WTC11 (cell line): ENCODE measurements at regions not wholly inside any gene's neighbourhood (a gene's known extent, or its start where the extent isn't known, plus 50 kb on each side); places are given as distances from the start of the nearest gene placed in this dataset.

ENCODE experiments used
- ATAC-seq: fragments of 200-7000 bp; cut with Tn5 transposase; 2 replicates; pipeline ENCODE4 v1.10.0; 2021; ENCODE audit warnings: mild to moderate bottlenecking, moderate library complexity
- CTCF ChIA-PET: fragments of 300-600 bp; sonication (Branson Sonifier 250); formaldehyde crosslinking; loops from one replicate; lab custom pipeline; 2021; ENCODE audit warnings: antibody characterized with exemption; lab: Charles Lee
- POLR2A ChIA-PET: fragments of 350-600 bp; sonication (Branson Sonifier 250); formaldehyde crosslinking; loops from one replicate; lab custom pipeline; 2021; ENCODE audit warnings: antibody characterized with exemption; lab: Charles Lee
- DNase-seq: peaks from one replicate; pipeline ENCODE4 v3.0.0; 2021; ENCODE audit warnings: low spot score
- H3K27ac Mint-ChIP-seq: 2 replicates; pipeline ENCODE4 v1.8.0; 2021; ENCODE audit warnings: mixed read lengths
- H3K27me3 Mint-ChIP-seq: 2 replicates; pipeline ENCODE4 v1.8.0; 2021; ENCODE audit warnings: low read depth, mild to moderate bottlenecking, moderate library complexity, mixed read lengths
- H3K36me3 Mint-ChIP-seq: 2 replicates; pipeline ENCODE4 v1.8.0; 2021; ENCODE audit warnings: mixed read lengths
- H3K4me1 Mint-ChIP-seq: 2 replicates; pipeline ENCODE4 v1.8.0; 2022; ENCODE audit warnings: mixed read lengths
- H3K4me3 Mint-ChIP-seq: 2 replicates; pipeline ENCODE4 v1.8.0; 2021; ENCODE audit warnings: mild to moderate bottlenecking, moderate library complexity, mixed read lengths
- H3K9me3 Mint-ChIP-seq: 2 replicates; pipeline ENCODE4 v1.8.0; 2021; ENCODE audit warnings: mixed read lengths
- ATF2 ChIP-seq: sonication (generic); formaldehyde crosslinking; IDR thresholded peaks from 2 replicates; pipeline ENCODE4 v1.8.1; 2022; ENCODE audit warnings: low read depth, missing genetic modification reagents, borderline replicate concordance
- CDX4 ChIP-seq: fragments of 250-450 bp; sonication (Bioruptor Pico); IDR thresholded peaks from 2 replicates; pipeline ENCODE4 v1.9.0; 2021; ENCODE audit warnings: moderate library complexity, mild to moderate bottlenecking, inconsistent platforms, borderline replicate concordance
- CREB1 ChIP-seq: sonication (generic); formaldehyde crosslinking; IDR thresholded peaks from 2 replicates; pipeline ENCODE4 v1.8.0; 2023; ENCODE audit warnings: mild to moderate bottlenecking, missing genetic modification reagents
- E2F1 ChIP-seq: sonication (generic); formaldehyde crosslinking; IDR thresholded peaks from 2 replicates; pipeline ENCODE4 v1.8.0; 2022; ENCODE audit warnings: mild to moderate bottlenecking, missing genetic modification reagents
- FOXJ3 ChIP-seq: sonication (generic); formaldehyde crosslinking; IDR thresholded peaks from 2 replicates; pipeline ENCODE4 v1.9.0; 2021; ENCODE audit warnings: missing genetic modification reagents, mild to moderate bottlenecking, borderline replicate concordance
- FOXP1 ChIP-seq: sonication (generic); formaldehyde crosslinking; IDR thresholded peaks from 2 replicates; pipeline ENCODE4 v1.8.0; 2022; ENCODE audit warnings: missing genetic modification reagents, mild to moderate bottlenecking, moderate library complexity, borderline replicate concordance
- FOXP4 ChIP-seq: sonication (generic); formaldehyde crosslinking; IDR thresholded peaks from 2 replicates; pipeline ENCODE4 v1.8.0; 2022; ENCODE audit warnings: mild to moderate bottlenecking, missing genetic modification reagents
- GABPB1 ChIP-seq: sonication (generic); formaldehyde crosslinking; IDR thresholded peaks from 2 replicates; pipeline ENCODE4 v1.8.1; 2023; ENCODE audit warnings: mild to moderate bottlenecking, missing genetic modification reagents
- GRHL2 ChIP-seq: fragments of 250-450 bp; sonication (Bioruptor Pico); IDR thresholded peaks from 2 replicates; pipeline ENCODE4 v1.8.0; 2022; ENCODE audit warnings: mild to moderate bottlenecking, moderate library complexity; ENCODE audit not compliant: insufficient replicate concordance, severe bottlenecking
- HMGA2 ChIP-seq: fragments of 250-450 bp; sonication (Bioruptor Pico); IDR thresholded peaks from 2 replicates; pipeline ENCODE4 v1.4.0; 2021; ENCODE audit warnings: mild to moderate bottlenecking, moderate library complexity
- KAT7 ChIP-seq: sonication (generic); formaldehyde crosslinking; IDR thresholded peaks from 2 replicates; pipeline ENCODE4 v1.8.1; 2023; ENCODE audit warnings: missing genetic modification reagents, mild to moderate bottlenecking, borderline replicate concordance
- NFYB ChIP-seq: sonication (generic); formaldehyde crosslinking; conservative IDR thresholded peaks from 2 replicates; pipeline ENCODE4 v1.8.0; 2022; ENCODE audit warnings: low read depth, missing genetic modification reagents
- NR2C2 ChIP-seq: sonication (generic); formaldehyde crosslinking; IDR thresholded peaks from 2 replicates; pipeline ENCODE4 v1.8.0; 2022; ENCODE audit warnings: mild to moderate bottlenecking, missing genetic modification reagents
- PREB ChIP-seq: sonication (generic); formaldehyde crosslinking; IDR thresholded peaks from 2 replicates; pipeline ENCODE4 v1.8.1; 2022; ENCODE audit warnings: mild to moderate bottlenecking, missing genetic modification reagents, moderate library complexity, borderline replicate concordance
- USF2 ChIP-seq: sonication (generic); formaldehyde crosslinking; IDR thresholded peaks from 2 replicates; pipeline ENCODE4 v1.8.1; 2023; ENCODE audit warnings: mild to moderate bottlenecking, missing genetic modification reagents, moderate library complexity
- ZMAT4 ChIP-seq: fragments of 250-450 bp; sonication (Bioruptor Pico); IDR thresholded peaks from 2 replicates; pipeline ENCODE4 v1.9.0; 2021; ENCODE audit warnings: mild to moderate bottlenecking
- ZNF138 ChIP-seq: sonication (generic); formaldehyde crosslinking; conservative IDR thresholded peaks from 2 replicates; pipeline ENCODE4 v1.8.1; 2022; ENCODE audit warnings: mild to moderate bottlenecking, moderate library complexity, missing genetic modification reagents
- ZNF281 ChIP-seq: sonication (generic); formaldehyde crosslinking; IDR thresholded peaks from 2 replicates; pipeline ENCODE4 v1.8.0; 2023; ENCODE audit warnings: mild to moderate bottlenecking, missing genetic modification reagents
- ZNF396 ChIP-seq: fragments of 250-450 bp; sonication (Bioruptor Pico); IDR thresholded peaks from 2 replicates; pipeline ENCODE4 v1.8.0; 2021; ENCODE audit warnings: mild to moderate bottlenecking, moderate library complexity, borderline replicate concordance
- ZNF416 ChIP-seq: fragments of 250-450 bp; sonication (Bioruptor Pico); IDR thresholded peaks from 2 replicates; pipeline ENCODE4 v1.9.0; 2021; ENCODE audit warnings: mild to moderate bottlenecking, inconsistent platforms

GRCh38 chr1:198447468-198447867 lies 93.0 kb downstream of the ATP6V1G3 start (continued):
- TF ChIP-seq ZMAT4 (CRISPR knock-in tag): no peak
- TF ChIP-seq CDX4: no peak
- TF ChIP-seq GRHL2 (CRISPR knock-in tag): no peak
- no peak for TF ChIP-seq KAT7 (CRISPR knock-in tag)
- TF ChIP-seq ZNF281: no peak

GRCh38 chr1:198445872-198446271 lies 94.6 kb downstream of the ATP6V1G3 start:
- DNase-seq: no peak
- Mint-ChIP-seq H3K27me3 (no peaks in the 10 kb centered on the region), H3K9me3 (no peaks in the 10 kb centered on the region), H3K4me1 (no peaks in the 10 kb centered on the region), H3K4me3 (no peak overlapping the region), H3K36me3 (no peaks in the 10 kb centered on the region), H3K27ac (no peak overlapping the region)
- ATAC-seq: no peak
- ChIA-PET POLR2A (no interaction called here), CTCF (no interaction called here)
- TF ChIP-seq CREB1 (CRISPR knock-in tag): no peak
- TF ChIP-seq ZNF396 (CRISPR knock-in tag): no peak
- no peak for TF ChIP-seq ATF2 (CRISPR knock-in tag)
- TF ChIP-seq USF2 (CRISPR knock-in tag): no peak
- TF ChIP-seq PREB: no peak
- no peak for TF ChIP-seq E2F1
- TF ChIP-seq HMGA2 (CRISPR knock-in tag): no peak
- no peak for TF ChIP-seq ZNF416 (CRISPR knock-in tag)
- no peak for TF ChIP-seq CDX4
- no peak for TF ChIP-seq FOXP1
- TF ChIP-seq FOXJ3 (CRISPR knock-in tag): no peak
- TF ChIP-seq NR2C2 (CRISPR knock-in tag): no peak
- no peak for TF ChIP-seq NFYB (CRISPR knock-in tag)
- TF ChIP-seq GABPB1 (CRISPR knock-in tag): no peak
- TF ChIP-seq ZNF138: no peak
- TF ChIP-seq FOXP4 (CRISPR knock-in tag): no peak
